ENCODE measurements at regions not wholly inside any gene's neighbourhood (a gene's known extent, or its start where the extent isn't known, plus 50 kb on each side); places are given as distances from the start of the nearest gene placed in this dataset.

GRCh38 chr9:23493219-23493618, 332.8 kb downstream of the ELAVL2 start:
- no peak for FAIRE-seq
- DNase-seq (ENCODE audit: low spot score in 2 of 2) = no peak

- DNase-seq (ENCODE audit: low spot score in 2 of 2) (no peak), FAIRE-seq (no peak)
Observed at GRCh38 chr9:23496489-23497136, 329.4 kb downstream of the ELAVL2 start.

DNA sequence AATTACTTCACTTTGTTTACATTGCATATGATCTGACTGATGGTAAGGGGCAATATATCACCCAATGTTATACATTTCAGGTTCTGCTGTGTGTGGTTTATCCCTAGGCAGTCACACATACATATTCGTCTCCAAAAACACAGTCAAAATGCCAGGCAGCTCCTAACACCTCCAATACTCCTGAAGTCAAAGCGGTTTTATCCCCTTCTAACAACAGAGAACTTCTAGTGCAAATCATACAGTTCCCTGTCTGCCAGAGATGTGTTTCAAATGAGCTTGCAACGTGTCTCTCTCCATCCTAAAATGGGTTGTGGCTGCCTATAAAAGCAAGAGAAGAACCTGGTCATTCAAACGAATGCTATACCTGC, 328.9 kb downstream of the ELAVL2 start:
- DNase-seq (ENCODE audit: low spot score in 2 of 2) (no peak), FAIRE-seq (no peak)

DNA sequence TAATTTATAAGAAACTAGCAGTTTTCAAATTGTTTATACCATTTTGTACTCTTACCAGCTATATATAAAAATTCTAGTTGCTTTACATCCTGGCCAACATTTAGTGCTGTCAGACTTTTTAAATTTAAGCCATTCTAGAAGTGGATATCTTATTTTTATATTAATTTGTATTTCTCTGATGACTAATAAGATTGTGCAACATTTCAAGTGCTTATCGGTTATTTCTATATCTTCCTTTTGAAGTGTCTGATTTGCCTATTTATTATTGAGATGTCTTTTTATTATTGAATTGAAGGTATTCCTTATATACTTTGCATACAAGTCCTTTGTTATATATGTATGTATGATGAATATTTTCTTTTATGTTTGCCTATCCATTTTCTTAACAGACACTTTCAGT, 324.0 kb downstream of the ELAVL2 start:
- DNase-seq (ENCODE audit: low spot score in 2 of 2) (no peak), FAIRE-seq (no peak)

GRCh38 chr9:23522952-23523351, 303.1 kb downstream of the ELAVL2 start:
- FAIRE-seq (no peak), DNase-seq (ENCODE audit: low spot score in 2 of 2) (no peak)

GRCh38 chr9:23524607-23525155, 301.4 kb downstream of the ELAVL2 start:
- FAIRE-seq = no peak
- no peak for DNase-seq (ENCODE audit: low spot score in 2 of 2)

GRCh38 chr9:23526806-23527205, 299.2 kb downstream of the ELAVL2 start:
- no peak for DNase-seq (ENCODE audit: low spot score in 2 of 2)
- FAIRE-seq = no peak

DNA sequence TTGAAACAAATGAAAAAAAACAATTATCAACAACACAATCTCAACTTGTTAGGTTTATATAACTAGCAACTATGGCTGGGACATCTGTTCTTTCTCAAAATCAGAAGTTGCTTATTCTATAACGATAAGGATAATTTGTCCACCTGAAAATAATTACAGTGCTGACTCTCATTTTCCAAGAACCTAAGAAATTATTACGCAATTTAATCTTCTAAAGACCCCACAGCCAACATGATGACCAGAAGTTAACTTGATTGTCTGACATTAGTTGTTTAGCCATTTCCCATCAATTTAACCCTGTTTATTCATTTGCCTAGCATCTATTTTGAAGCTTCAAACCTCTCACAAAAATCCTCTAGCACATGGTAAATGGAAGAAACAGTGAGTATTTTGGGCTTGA, 293.8 kb downstream of the ELAVL2 start:
- no peak for FAIRE-seq
- no peak for DNase-seq (ENCODE audit: low spot score in 2 of 2)

- FAIRE-seq (no peak), DNase-seq (ENCODE audit: low spot score in 2 of 2) (no peak)
Observed at GRCh38 chr9:23537192-23538066, 288.6 kb downstream of the ELAVL2 start.

- FAIRE-seq = no peak
- DNase-seq (ENCODE audit: low spot score in 2 of 2) = no peak
Observed at GRCh38 chr9:23538067-23538402, 288.0 kb downstream of the ELAVL2 start.

DNA sequence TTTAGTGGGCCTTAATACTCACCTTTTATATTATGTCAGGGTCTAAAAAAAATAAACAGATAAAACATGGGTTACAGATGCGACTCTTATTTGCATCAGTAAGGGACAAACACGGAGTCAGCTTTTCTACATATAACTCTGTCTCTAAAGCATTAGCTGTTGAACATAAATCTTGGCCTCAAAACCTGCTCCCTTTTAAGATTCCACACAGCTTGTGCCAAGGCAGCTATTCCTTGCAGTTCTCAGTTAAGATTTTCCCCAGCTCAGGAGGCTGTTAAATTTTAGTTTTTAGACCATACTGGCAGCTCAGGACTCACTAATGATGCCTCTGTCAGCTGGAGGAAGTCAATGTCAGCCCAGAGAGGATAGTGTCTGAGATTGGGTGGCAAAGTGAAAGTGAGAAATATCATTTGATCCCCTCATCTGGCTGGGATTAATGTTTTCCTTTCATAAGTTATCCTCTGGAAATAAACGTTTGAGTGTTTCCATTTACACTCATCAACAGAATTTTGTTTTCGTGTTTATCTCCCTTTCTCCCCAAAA, 287.5 kb downstream of the ELAVL2 start:
- DNase-seq (ENCODE audit: low spot score in 2 of 2) (no peak), FAIRE-seq (no peak)

DNA sequence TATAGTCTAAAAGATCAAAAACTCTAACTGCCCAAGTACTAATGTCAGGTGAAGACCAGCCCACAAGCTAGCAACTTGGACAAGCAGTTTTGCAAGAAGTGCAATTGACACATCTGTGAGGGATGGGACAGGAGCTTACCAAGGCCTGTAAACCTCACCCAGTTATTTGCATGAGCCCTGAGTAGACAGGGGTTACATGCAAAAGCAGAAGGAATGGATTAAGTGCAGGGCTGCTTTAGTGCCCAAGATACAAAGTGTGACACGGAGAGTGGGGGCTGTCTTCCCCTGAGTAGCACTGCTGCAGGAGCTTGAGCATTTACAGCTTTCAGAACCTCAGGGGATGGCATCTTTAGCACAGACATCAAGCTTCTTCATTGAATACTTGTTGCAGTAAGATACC, 286.7 kb downstream of the ELAVL2 start:
- DNase-seq (ENCODE audit: low spot score in 2 of 2) (no peak), FAIRE-seq (no peak)

DNA sequence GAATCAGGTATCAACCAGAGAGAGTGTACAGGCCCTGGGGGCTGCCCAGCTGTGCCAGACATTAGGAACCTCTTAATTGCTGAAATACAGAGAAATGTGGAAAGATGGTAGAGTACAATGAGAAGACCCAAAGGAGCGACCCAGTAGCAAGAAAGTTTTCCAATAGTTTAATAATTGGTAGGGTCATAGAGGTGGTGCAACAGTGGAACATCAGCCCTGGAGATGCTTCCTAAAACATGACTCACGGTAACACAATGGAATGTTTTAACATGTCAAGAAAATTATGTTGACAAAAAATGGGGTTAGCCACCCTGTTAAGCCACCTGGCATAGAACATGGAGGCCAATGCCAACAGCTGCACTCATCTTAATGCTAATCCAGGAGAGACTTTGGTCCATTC, 284.1 kb downstream of the ELAVL2 start:
- no peak for DNase-seq (ENCODE audit: low spot score in 2 of 2)
- no peak for FAIRE-seq

DNA sequence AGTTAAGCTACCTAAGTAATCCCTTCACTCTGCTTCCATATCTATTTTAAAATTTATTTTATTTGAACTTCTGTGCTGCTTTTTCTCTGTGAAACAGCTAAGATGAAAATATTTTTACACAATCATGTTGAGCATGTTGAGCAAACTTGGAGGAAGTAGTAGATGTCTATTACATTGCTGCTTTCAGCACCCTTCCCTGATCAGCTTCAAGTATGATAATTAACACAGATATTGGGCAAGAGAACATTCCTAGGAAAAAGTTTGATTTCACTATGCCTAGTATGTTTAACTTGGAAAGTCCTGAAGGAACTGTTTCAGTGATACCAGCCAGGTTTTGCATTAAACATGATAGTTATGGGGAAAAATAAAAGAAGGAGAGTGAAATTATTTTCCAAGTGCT, 283.6 kb downstream of the ELAVL2 start:
- no peak for FAIRE-seq
- no peak for DNase-seq (ENCODE audit: low spot score in 2 of 2)

GRCh38 chr9:23542927-23543326, 283.1 kb downstream of the ELAVL2 start:
- DNase-seq (ENCODE audit: low spot score in 2 of 2) (no peak), FAIRE-seq (no peak)

DNA sequence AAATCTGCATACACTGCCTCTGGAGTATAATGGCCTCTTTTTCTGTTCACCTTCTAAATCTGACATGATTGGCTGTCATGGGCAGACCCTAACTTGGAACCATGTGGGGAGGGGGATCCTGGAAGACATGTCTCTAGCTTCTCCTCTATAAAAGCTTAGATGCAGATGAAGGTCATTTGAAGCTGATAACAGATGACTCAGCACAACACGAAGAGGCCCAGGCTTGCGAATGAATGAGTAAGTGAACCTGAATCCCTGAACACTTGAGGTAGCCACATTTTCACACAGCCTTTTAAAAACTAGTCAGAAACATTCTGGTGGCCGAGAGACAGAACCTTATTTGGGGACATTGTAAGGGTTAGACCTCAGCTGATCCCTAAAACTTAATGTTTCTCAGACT, 282.6 kb downstream of the ELAVL2 start:
- DNase-seq (ENCODE audit: low spot score in 2 of 2) (no peak), FAIRE-seq (no peak)

- no peak for DNase-seq (ENCODE audit: low spot score in 2 of 2)
- no peak for FAIRE-seq
Observed at GRCh38 chr9:23545728-23546127, 280.3 kb downstream of the ELAVL2 start.

GRCh38 chr9:23551311-23551721, 274.7 kb downstream of the ELAVL2 start:
- FAIRE-seq = no peak
- no peak for DNase-seq (ENCODE audit: low spot score in 2 of 2)

DNA sequence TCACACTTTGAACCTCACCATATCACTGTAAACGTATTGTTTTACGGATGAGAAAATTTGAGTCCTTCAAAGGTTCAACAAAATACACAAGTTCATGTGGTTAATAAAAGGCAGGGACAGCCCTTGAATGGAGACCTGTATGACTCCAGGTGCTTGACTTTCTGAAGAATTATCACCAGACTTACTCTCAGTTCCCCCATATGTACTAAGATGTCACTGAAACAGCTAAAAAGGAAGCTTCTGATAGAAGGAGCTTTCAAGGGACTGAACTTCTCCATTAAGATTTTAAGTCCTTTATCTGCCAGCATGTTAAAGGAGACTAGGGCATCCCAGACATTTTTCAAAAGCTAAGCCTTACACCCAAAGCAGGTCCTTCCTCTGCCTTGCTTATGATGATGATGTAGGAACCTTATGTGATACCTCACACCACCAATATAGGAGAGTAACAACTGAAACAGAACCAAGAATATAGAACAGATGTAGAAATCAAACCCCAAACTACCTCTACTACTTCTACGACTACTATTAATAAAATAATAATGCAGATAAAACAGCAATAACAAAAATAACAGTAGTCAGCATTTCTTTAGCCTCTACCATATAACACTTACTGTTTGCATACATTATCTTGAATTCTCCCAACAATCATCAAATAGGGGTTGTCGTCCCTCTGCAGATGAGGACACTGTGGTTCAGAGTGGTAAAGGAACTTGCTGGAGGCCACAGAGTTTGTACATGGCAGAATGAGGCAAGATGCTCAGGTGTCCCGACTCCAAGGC, 273.9 kb downstream of the ELAVL2 start:
- no peak for DNase-seq (ENCODE audit: low spot score in 2 of 2)
- FAIRE-seq = no peak

GRCh38 chr9:23552876-23553601, 273.0 kb downstream of the ELAVL2 start:
- FAIRE-seq (no peak), DNase-seq (ENCODE audit: low spot score in 2 of 2) (no peak)
